ENCODE measurements at regions not wholly inside any gene's neighbourhood (a gene's known extent, or its start where the extent isn't known, plus 50 kb on each side); places are given as distances from the start of the nearest gene placed in this dataset.

- no peak for DNase-seq
- 84 to 86% methylated on average over 2 of the region's 2 CpGs for WGBS, 2 donors
- TF ChIP-seq POLR2A (IDR thresholded peaks at IDR 0.05) (no peak), CTCF (IDR thresholded peaks at IDR 0.05) (no peak)
- H3K9me3 ChIP-seq: no peaks in the 10 kb centered on the region
- no peaks in the 10 kb centered on the region for H3K4me1 ChIP-seq
- H3K36me3 ChIP-seq: no peaks in the 10 kb centered on the region
- H3K27me3 ChIP-seq: no peaks in the 10 kb centered on the region
- H3K27ac ChIP-seq: no peak overlapping the region
- intact Hi-C loops (cut with DNase I): no loop called here
- H3K4me3 ChIP-seq (replicated peaks in 1 of 3): no peak overlapping the region
Observed at GRCh38 chr9:29697011-29697410, 2123.7 kb upstream of the C9orf72 start.

- no peaks in the 10 kb centered on the region for H3K9me3 ChIP-seq
- DNase-seq: no peak
- intact Hi-C loops (cut with DNase I): no loop called here
- H3K27me3 ChIP-seq: no peaks in the 10 kb centered on the region
- WGBS, 2 donors: 63 to 67% methylated on average over 1 of the region's 1 CpG
- no peak overlapping the region for H3K27ac ChIP-seq
- TF ChIP-seq CTCF (IDR thresholded peaks at IDR 0.05) (no peak), POLR2A (IDR thresholded peaks at IDR 0.05) (no peak)
- H3K4me1 ChIP-seq: no peaks in the 10 kb centered on the region
- no peaks in the 10 kb centered on the region for H3K36me3 ChIP-seq
- no peak overlapping the region for H3K4me3 ChIP-seq (replicated peaks in 1 of 3)
Observed at GRCh38 chr9:29701559-29701958, 2128.3 kb upstream of the C9orf72 start.

GRCh38 chr9:29701971-29702370 lies 2128.7 kb upstream of the C9orf72 start:
- H3K27me3 ChIP-seq: no peaks in the 10 kb centered on the region
- intact Hi-C loops (cut with DNase I): no loop called here

GRCh38 chr9:29714860-29715259 lies 2141.6 kb upstream of the C9orf72 start:
- Histone ChIP-seq H3K4me3 (replicated peaks in 1 of 3) (no peak overlapping the region), H3K36me3 (no peaks in the 10 kb centered on the region), H3K27ac (no peak overlapping the region), H3K27me3 (no peaks in the 10 kb centered on the region), H3K9me3 (no peaks in the 10 kb centered on the region), H3K4me1 (no peaks in the 10 kb centered on the region)
- TF ChIP-seq POLR2A (IDR thresholded peaks at IDR 0.05) (no peak), CTCF (IDR thresholded peaks at IDR 0.05) (no peak)
- intact Hi-C loops (cut with DNase I): no loop called here
- no peak for DNase-seq
- WGBS, 2 donors: 35 to 42% methylated on average over 2 of the region's 2 CpGs

More at GRCh38 chr9:29701971-29702370, 2128.7 kb upstream of the C9orf72 start:
- no peak overlapping the region for H3K27ac ChIP-seq
- TF ChIP-seq POLR2A (IDR thresholded peaks at IDR 0.05): no peak
- no peak for TF ChIP-seq CTCF (IDR thresholded peaks at IDR 0.05)
- DNase-seq: no peak
- no peaks in the 10 kb centered on the region for H3K36me3 ChIP-seq
- no peak overlapping the region for H3K4me3 ChIP-seq (replicated peaks in 1 of 3)
- H3K9me3 ChIP-seq: no peaks in the 10 kb centered on the region
- H3K4me1 ChIP-seq: no peaks in the 10 kb centered on the region

- Histone ChIP-seq H3K4me1 (no peaks in the 10 kb centered on the region), H3K4me3 (replicated peaks in 1 of 3) (no peak overlapping the region), H3K9me3 (no peaks in the 10 kb centered on the region), H3K36me3 (no peaks in the 10 kb centered on the region), H3K27me3 (no peaks in the 10 kb centered on the region), H3K27ac (no peak overlapping the region)
- intact Hi-C loops (cut with DNase I): no loop called here
- 71 to 84% methylated on average over 2 of the region's 2 CpGs for WGBS, 2 donors
- TF ChIP-seq POLR2A (IDR thresholded peaks at IDR 0.05): no peak
- TF ChIP-seq CTCF (IDR thresholded peaks at IDR 0.05): no peak
- no peak for DNase-seq
Observed at GRCh38 chr9:29717631-29718030, 2144.3 kb upstream of the C9orf72 start.

Measured in thyroid gland (tissue), 4 donors.